CD14-positive monocyte (primary cell): ENCODE measurements at regions not wholly inside any gene's neighbourhood (a gene's known extent, or its start where the extent isn't known, plus 50 kb on each side); places are given as distances from the start of the nearest gene placed in this dataset.

Experiments used
- DNase-seq, 3 donors: peaks; one replicate each; pipeline ENCODE4 v3.0.0-alpha.2; 2011 to 2022
- H2AFZ ChIP-seq: 2 replicates; pipeline ENCODE4 v1.6.0; 2012; ENCODE audit warnings: mild to moderate bottlenecking, low read depth, low read length, inconsistent platforms; ENCODE audit not compliant: insufficient read depth, poor library complexity, severe bottlenecking
- H3K27ac ChIP-seq, 2 donors: 1 replicate in 1 of 2; 2 replicates in 1 of 2; pipeline ENCODE4 v1.5.1; 2012 to 2013; ENCODE audit warnings: low read length in 2 of 2, control low read depth in 1 of 2, inconsistent platforms in 1 of 2, low read depth in 1 of 2, mild to moderate bottlenecking in 1 of 2
- H3K27me3 ChIP-seq, 2 donors: one replicate each; pipeline versions ENCODE4 v1.6.0 to v1.6.1; 2011 to 2013; ENCODE audit warnings: low read length in 2 of 2; ENCODE audit not compliant: control insufficient read depth in 2 of 2, insufficient read depth in 2 of 2
- H3K36me3 ChIP-seq, 2 donors: replicated peaks in 1 of 2; 1 replicate in 1 of 2; 2 replicates in 1 of 2; pipeline versions ENCODE4 v1.5.1 to v1.6.1; 2012 to 2013; ENCODE audit warnings: low read length in 2 of 2, control low read depth in 1 of 2, inconsistent platforms in 1 of 2, mild to moderate bottlenecking in 1 of 2; ENCODE audit not compliant: insufficient read depth in 2 of 2, control insufficient read depth in 1 of 2
- H3K4me1 ChIP-seq, 2 donors: 1 replicate in 1 of 2; 2 replicates in 1 of 2; pipeline versions ENCODE4 v1.5.1 to v1.6.1; 2012 to 2013; ENCODE audit warnings: low read length in 2 of 2, control low read depth in 1 of 2, inconsistent platforms in 1 of 2, mild to moderate bottlenecking in 1 of 2, moderate library complexity in 1 of 2; ENCODE audit not compliant: insufficient read depth in 2 of 2, control insufficient read depth in 1 of 2
- H3K4me2 ChIP-seq: replicated peaks from 2 replicates; pipeline ENCODE3; 2012; ENCODE audit warnings: low read length, moderate library complexity, mild to moderate bottlenecking; ENCODE audit not compliant: poor library complexity, severe bottlenecking; ENCODE audit errors: extremely low read depth
- H3K4me3 ChIP-seq, 3 experiments: fragments of 200-600 bp in 1 of 3; sonication (generic) in 1 of 3; replicated peaks in 1 of 3; 1 replicate in 2 of 3; 2 replicates in 1 of 3; pipeline ENCODE4 v1.5.1; 2011 to 2013; ENCODE audit warnings: low read length in 3 of 3, mild to moderate bottlenecking in 3 of 3, control low read depth in 2 of 3, low read depth in 2 of 3, inconsistent platforms in 1 of 3, moderate library complexity in 1 of 3
- H3K79me2 ChIP-seq: 2 replicates; pipeline ENCODE4 v1.6.0; 2012; ENCODE audit warnings: mild to moderate bottlenecking, control low read depth, inconsistent platforms, low read length, moderate library complexity; ENCODE audit not compliant: insufficient read depth
- H3K9ac ChIP-seq: 2 replicates; pipeline ENCODE4 v1.6.0; 2017; ENCODE audit warnings: low read length, mild to moderate bottlenecking; ENCODE audit not compliant: insufficient read depth, poor library complexity, severe bottlenecking
- H3K9me3 ChIP-seq, 2 donors: replicated peaks in 1 of 2; 1 replicate in 1 of 2; 2 replicates in 1 of 2; pipeline versions ENCODE4 v1.5.1 to v1.6.1; 2012 to 2013; ENCODE audit warnings: low read length in 2 of 2, control low read depth in 1 of 2; ENCODE audit not compliant: control insufficient read depth in 1 of 2, insufficient read depth in 1 of 2
- H4K20me1 ChIP-seq: 2 replicates; pipeline ENCODE4 v1.6.0; 2012; ENCODE audit warnings: mild to moderate bottlenecking, low read length, control low read depth, moderate library complexity; ENCODE audit not compliant: insufficient read depth
- H3K27ac Mint-ChIP-seq, 7 donors: one replicate each; pipeline ENCODE4 v1.8.0; 2020; ENCODE audit warnings: mild to moderate bottlenecking in 7 of 7, mixed read lengths in 7 of 7, moderate library complexity in 6 of 7, inconsistent platforms in 2 of 7
- H3K27me3 Mint-ChIP-seq, 3 donors: one replicate each; pipeline ENCODE4 v1.8.0; 2021 to 2022; ENCODE audit warnings: low read depth in 3 of 3, mild to moderate bottlenecking in 3 of 3, mixed read lengths in 3 of 3, moderate library complexity in 3 of 3, inconsistent platforms in 1 of 3
- H3K36me3 Mint-ChIP-seq, 2 donors: one replicate each; pipeline ENCODE4 v1.8.0; 2020; ENCODE audit warnings: mixed read lengths in 2 of 2, inconsistent platforms in 1 of 2, mild to moderate bottlenecking in 1 of 2
- H3K4me1 Mint-ChIP-seq: one replicate; pipeline ENCODE4 v1.8.0; 2020; ENCODE audit warnings: mild to moderate bottlenecking, mixed read lengths
- H3K4me3 Mint-ChIP-seq, 2 donors: one replicate each; pipeline ENCODE4 v1.8.0; 2020; ENCODE audit warnings: mild to moderate bottlenecking in 2 of 2, mixed read lengths in 2 of 2, moderate library complexity in 1 of 2
- H3K9me3 Mint-ChIP-seq, 7 donors: one replicate each; pipeline ENCODE4 v1.8.0; 2020 to 2022; ENCODE audit warnings: mixed read lengths in 7 of 7, mild to moderate bottlenecking in 6 of 7, moderate library complexity in 6 of 7, inconsistent platforms in 2 of 7
- CTCF ChIP-seq: fragments of 200-600 bp; IDR thresholded peaks from one replicate; pipeline ENCODE4 v1.8.0; 2022; ENCODE audit warnings: antibody characterized with exemption, mild to moderate bottlenecking
- WGBS: methylation state at CpG from one replicate; pipeline ENCODE4 v1.1.5; 2013; ENCODE audit warnings: missing lambda C conversion rate; ENCODE audit not compliant: insufficient coverage; 5-methylcytosine and 5-hydroxymethylcytosine counted together
- intact Hi-C, 2 donors: fragments of 100-400 bp; cut with micrococcal nuclease; formaldehyde crosslinking; loops; one replicate each; pipeline versions ENCODE4 v1.15.0 to v1.15.1; 2023

DNA sequence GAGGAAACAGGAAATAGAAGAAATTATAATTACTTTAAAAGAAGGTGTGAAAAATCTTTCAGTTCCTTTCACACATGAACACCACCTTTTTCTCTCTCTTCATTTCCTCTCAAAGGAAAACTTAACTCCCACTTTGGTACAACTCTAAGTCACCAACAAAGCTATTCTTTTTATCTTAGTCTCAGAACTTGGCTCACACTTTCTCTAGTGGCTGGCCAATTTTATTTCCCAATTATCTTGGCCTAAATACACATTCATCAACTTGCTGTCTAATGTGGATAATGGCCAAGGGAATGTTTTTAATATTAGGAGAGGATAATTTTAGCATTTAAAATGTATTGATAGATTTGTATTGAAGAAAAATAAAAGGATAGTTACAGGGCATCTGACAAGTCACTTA, 64.5 kb upstream of the NAV3 start:
- peaks cover 5 to 28% (median 9%) of the 10 kb centered on the region in 7 donors for H3K9me3 Mint-ChIP-seq
- Histone ChIP-seq H2AFZ (no peak overlapping the region), H3K9ac (no peak overlapping the region), H3K27me3 (no peaks in the 10 kb centered on the region), H3K27ac (no peak overlapping the region), H3K36me3 (no peaks in the 10 kb centered on the region), H3K4me3 (no peak overlapping the region), H4K20me1 (no peaks in the 10 kb centered on the region), H3K9me3 (peaks cover 22 to 25% of the 10 kb centered on the region in 2 donors), H3K4me1 (no peaks in the 10 kb centered on the region), H3K4me2 (no peak overlapping the region), H3K79me2 (no peaks in the 10 kb centered on the region)
- no peak for DNase-seq
- no peaks in the 10 kb centered on the region for H3K27me3 Mint-ChIP-seq
- no peak overlapping the region for H3K4me3 Mint-ChIP-seq
- intact Hi-C loops, result no loop called here
- TF ChIP-seq CTCF, result no peak
- H3K36me3 Mint-ChIP-seq, result no peaks in the 10 kb centered on the region
- H3K27ac Mint-ChIP-seq, result no peak overlapping the region
- H3K4me1 Mint-ChIP-seq, result no peaks in the 10 kb centered on the region

GRCh38 chr12:77761286-77761685, 69.4 kb upstream of the NAV3 start:
- Histone ChIP-seq H3K4me1 (no peaks in the 10 kb centered on the region), H3K36me3 (no peaks in the 10 kb centered on the region), H3K27me3 (no peaks in the 10 kb centered on the region), H3K4me2 (no peak overlapping the region), H2AFZ (no peak overlapping the region), H3K9ac (no peak overlapping the region), H3K79me2 (no peaks in the 10 kb centered on the region), H3K9me3 (no peaks in the 10 kb centered on the region), H3K4me3 (no peak overlapping the region), H3K27ac (no peak overlapping the region), H4K20me1 (no peaks in the 10 kb centered on the region)
- H3K27me3 Mint-ChIP-seq, result no peaks in the 10 kb centered on the region
- WGBS, result no CpG with 5 or more reads among the region's 2 CpGs
- intact Hi-C loops, result no loop called here
- H3K4me1 Mint-ChIP-seq, result no peaks in the 10 kb centered on the region
- TF ChIP-seq CTCF, result no peak
- H3K9me3 Mint-ChIP-seq, result peaks cover 0 to 10% (median 2%) of the 10 kb centered on the region in 7 donors
- no peak overlapping the region for H3K27ac Mint-ChIP-seq
- H3K36me3 Mint-ChIP-seq, result no peaks in the 10 kb centered on the region
- no peak for DNase-seq
- no peak overlapping the region for H3K4me3 Mint-ChIP-seq
